HG03442 (cell line): ENCODE measurements at regions not wholly inside any gene's neighbourhood (a gene's known extent, or its start where the extent isn't known, plus 50 kb on each side); places are given as distances from the start of the nearest gene placed in this dataset.

Source experiments
- ATAC-seq: cut with Tn5 transposase; IDR thresholded peaks from one replicate; pipeline ENCODE4 v1.9.1; 2021; ENCODE audit warnings: mild to moderate bottlenecking, moderate library complexity; ENCODE audit not compliant: unreplicated experiment

DNA sequence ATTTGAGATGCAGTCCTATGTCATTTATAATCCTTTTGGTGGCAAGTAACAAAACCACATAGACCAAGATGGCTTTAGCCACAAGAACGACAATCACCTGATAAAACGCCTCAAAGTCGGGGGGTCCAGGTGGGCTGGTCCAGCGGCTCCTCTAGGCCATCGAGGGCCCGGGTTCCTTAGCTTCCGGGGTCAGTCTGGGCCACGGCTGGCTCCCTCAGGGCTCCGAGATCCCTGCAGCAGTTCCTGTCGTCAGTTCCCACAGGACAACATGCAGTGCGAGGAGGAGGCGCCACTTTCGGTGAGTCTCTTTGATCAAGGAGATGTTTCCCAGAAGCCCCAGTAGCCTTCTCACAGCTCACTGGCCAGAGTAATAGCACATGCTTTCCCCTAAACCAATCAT is 574.6 kb downstream of the AACS start:
- no peak for ATAC-seq

GRCh38 chr12:125643055-125643454 is 577.8 kb downstream of the AACS start:
- ATAC-seq, result no peak

DNA sequence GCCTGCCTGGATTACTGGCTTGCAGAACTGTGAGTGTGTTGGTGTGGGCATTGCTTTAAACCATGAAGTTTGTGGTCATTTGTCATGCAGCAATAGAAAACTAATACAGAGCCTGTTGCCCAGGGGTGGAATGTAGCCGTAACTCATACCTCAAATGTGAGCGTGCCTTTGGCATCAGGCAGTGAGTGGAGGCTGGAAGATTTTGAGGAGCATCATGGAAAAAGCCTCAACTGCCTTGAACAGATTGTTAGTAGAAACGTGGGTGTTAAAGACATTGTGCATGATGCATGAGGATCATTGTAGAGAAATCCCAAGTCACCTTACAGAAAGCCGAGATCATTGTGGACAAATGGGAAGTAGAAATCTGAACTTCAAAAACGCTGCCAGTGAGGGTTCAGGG is 580.5 kb downstream of the AACS start:
- ATAC-seq, result no peak

- ATAC-seq, result no peak
Observed at GRCh38 chr12:125650587-125650986, 585.4 kb downstream of the AACS start.

DNA sequence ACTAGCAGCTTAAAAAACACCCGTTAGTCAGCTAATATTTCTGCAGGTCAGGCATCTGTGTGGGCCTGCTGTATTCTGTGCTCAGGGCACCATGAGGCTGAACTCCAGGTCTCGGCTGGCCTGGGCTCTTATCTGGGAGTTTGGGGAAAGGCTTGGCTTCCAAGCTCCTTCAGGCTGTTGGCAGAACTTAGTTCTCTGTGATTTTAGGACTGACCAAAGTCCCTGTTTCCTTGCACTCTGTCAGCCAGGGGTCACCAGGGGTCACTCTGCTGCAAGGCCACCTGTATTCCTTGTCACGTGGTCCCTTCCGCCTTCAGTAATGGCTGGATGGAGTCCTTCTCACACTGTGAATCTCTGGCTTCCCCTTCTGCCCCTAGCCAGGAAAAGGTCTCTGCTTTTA is 586.4 kb downstream of the AACS start:
- no peak for ATAC-seq

DNA sequence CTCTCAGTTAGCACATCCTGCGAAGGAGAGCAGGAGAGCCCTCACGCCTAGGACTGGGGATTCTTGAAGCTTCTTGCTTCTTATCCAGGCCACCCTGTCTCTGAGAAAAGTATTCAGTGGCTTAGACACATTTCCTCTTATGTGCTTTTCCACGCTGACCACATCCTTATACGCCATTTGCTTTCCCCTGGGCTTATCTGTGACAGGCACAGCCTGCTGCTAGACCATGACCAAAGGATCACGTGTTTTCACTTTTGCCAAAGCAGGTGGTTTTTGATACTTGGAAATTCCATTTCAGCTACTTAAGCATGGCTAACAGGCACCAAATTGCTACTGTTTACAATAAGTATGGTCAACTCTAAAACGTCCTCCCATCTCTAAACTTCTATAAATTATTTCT is 587.4 kb downstream of the AACS start:
- ATAC-seq, result no peak

DNA sequence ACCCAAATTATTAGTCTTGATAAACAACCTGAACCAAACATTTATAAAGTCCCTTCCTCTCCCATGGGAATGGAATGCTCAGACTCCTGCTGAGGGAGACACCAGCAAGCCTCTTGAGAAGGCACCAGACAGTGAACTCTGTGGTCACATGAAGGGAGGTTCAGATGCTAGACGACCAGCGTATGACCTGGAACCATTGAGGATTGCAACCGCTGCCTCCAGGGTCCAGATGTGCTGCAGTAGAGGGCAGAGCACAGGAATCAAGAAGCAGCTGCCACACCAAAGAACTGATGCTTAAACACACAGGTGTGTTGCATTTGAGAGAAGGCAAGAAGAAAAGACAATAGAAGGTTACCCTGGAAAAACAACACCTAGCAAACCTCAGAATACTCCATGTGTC is 592.4 kb downstream of the AACS start:
- no peak for ATAC-seq

GRCh38 chr12:125674554-125675338 is 609.5 kb downstream of the AACS start:
- ATAC-seq, result no peak

DNA sequence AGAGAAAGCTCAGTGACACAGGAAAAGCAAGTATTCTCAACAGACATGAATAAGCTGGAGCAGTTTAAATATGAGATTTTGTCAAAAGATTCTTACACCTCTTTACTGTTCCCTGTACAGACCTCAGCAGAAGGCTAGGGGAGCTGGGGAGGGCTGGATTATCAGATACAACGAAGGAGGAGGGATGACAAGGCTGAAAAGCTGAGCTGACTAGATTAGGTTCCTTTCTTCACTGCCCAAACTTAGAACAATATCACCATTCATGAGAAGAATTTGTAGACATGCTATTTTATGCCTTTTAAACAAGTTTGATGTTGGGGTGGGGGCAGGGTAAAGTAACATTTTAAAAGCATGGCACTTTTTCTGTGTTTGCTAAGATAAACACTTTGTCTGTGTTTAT is 611.1 kb downstream of the AACS start:
- no peak for ATAC-seq

- ATAC-seq, result no peak
Observed at GRCh38 chr12:125677829-125678228, 612.6 kb downstream of the AACS start.

DNA sequence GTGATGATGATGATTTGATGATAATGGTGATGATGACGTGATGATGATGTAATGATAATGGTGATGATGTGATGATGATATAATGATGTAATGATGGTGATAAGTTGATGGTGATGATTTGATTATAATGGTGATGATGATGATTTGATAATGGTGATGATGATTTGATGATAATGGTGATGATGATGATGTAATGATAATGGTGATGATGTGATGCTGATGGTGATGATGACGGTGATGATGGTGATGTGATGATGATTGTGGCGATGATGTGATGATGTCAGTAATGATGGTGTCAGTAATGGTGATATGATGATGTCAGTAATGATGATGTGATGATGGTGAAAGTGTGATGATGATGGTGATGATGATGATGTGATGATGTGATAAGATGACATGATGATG is 613.4 kb downstream of the AACS start:
- no peak for ATAC-seq

GRCh38 chr12:125683748-125684381 is 618.6 kb downstream of the AACS start:
- peak; percentile 83 for ATAC-seq

DNA sequence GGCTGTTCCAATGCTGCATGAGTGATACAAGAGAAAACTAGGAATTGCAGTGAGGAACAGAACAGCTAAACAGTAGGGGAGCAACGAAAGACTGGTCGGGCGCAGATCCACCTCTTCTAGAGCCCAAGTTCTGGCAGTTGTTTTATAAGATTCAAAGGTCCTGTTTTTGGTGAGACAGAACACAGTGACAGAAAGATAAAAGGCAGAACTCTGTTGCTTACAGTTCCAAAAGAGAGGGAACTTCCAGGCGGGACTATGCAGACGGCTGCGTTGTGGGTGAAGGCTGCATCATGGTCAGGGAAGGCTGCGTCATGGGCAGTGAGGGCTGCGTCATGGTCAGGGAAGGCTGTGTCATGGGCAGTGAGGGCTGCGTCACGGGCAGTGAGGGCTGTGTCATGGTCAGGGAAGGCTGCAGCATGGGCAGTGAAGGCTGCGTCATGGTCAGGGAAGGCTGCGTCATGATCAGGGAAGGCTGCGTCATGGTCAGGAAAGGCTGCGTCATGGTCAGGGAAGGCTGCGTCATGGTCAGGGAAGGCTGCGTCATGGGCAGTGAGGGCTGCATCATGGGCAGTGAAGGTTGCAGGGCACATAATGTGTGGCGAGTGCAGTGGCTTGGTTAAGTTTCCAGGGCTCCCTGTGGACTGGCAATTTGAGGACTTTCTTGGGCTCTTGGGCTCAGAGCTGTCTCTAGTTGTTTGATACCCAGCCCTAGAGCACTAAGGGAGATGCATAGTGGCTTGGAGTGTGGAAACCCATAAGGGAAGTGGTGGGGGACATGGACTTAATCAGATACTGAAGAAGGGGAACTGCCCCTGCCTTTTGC is 619.9 kb downstream of the AACS start:
- no peak for ATAC-seq

DNA sequence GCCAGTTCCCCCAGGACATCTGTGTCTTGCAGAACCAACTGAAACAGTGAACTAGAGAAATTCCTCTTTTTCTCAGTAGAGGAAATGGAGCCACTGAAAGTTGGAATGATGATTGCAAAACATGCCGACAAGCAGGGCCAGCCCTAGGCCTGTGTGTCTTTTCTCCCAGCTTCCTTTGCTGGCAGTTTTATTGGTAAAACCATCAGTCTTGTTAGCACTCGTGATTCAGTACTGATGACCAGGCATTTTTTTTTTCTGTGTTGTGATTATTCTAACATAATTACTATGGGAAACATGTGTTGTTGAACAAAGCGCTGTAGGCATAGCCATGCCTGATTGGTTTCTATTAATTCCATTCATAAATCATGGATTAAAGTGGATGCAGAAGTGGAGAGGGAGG is 620.7 kb downstream of the AACS start:
- ATAC-seq, result no peak

DNA sequence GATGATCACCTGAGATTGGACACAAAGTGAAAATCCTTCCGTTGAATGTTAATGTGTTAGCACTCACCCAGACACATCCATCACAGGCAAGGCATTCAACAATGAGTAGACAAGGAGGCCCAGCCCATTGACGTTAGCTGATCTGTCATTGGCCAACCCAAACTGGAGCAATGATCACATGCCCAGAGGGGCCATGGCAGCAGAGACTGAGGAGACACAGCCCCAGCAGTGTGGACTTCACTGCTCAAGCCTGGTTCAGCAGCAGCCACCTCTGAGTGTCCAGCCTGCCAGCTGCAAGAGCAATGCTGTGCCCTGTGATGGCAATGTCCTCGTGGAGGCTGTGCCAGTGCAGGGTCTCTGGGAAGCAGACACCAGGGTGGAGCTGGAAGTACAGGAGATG is 622.2 kb downstream of the AACS start:
- ATAC-seq, result no peak

GRCh38 chr12:125687820-125688219 is 622.6 kb downstream of the AACS start:
- no peak for ATAC-seq

GRCh38 chr12:125688223-125688622 is 623.0 kb downstream of the AACS start:
- no peak for ATAC-seq

DNA sequence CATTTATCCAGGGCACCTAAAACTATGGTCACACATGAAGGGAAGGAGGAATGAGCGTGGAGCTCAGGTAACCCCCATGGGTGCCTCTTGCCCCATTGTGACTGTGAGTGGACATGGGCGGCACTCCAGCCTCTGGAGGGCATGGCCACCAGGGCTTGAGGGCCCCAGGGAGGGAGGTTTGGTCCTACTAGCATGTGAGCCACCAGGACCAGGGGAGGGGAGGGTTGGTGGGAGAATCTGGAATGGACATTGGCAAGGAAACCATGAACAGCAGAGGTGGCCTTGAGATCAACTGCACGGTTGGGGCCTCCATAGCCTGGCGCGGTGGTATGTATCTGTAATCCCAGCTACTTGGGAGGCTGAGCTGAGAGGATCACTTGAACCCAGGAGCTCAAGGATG is 623.6 kb downstream of the AACS start:
- no peak for ATAC-seq

DNA sequence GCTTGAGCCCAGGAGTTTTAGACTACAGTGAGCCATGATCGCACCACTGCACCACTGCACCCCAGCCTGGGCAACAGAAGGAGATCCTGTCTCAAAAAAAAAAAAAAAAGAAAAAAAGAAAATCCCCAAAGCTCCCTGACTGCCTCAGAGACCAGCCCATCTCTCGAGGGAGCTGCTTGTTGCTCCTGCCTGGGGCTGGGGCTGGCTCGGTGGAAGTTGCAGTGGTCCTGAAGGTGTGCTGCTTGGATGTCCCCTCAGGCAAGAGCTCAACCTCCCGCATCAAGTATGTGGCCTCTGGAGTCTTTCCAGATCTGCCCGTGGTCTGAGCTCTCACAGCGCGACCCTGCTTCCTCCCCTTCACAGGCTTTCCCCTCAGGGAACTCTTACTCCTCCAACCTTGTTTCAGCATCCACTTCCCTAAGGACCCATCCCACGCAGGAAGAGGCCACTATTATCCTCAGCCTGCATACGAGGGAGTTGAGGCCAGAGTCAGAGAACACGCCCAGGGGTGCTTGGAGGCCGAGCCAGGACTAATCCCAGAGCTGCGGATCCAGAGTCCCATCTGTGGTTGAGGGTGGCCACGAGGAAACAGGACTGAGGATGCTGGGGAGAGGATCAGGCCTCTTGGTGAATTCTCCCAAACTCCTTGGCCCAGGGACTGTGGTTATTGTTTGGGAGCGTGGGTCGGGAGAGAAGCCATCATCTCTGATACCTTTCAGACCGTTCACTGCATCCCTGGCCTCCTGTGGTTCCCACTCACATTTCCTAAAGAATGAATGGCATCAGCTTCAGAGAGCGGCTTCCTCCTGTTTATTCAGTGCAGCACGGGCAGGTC is 624.6 kb downstream of the AACS start:
- ATAC-seq, result no peak

GRCh38 chr12:125690841-125691240 is 625.6 kb downstream of the AACS start:
- no peak for ATAC-seq

- ATAC-seq, result no peak
Observed at GRCh38 chr12:125696054-125696453, 630.8 kb downstream of the AACS start.
